Psoas muscle (tissue), 7 donors: ENCODE measurements at regions not wholly inside any gene's neighbourhood (a gene's known extent, or its start where the extent isn't known, plus 50 kb on each side); places are given as distances from the start of the nearest gene placed in this dataset.

Experiments used
- ATAC-seq, 4 donors: fragments of 200-7000 bp; cut with Tn5 transposase; one replicate each; pipeline ENCODE4 v1.9.1; 2020; ENCODE audit warnings: moderate library complexity in 3 of 4, mild to moderate bottlenecking in 2 of 4
- DNase-seq, 2 donors: peaks; one replicate each; pipeline ENCODE4 v3.0.0-alpha.2; 2020
- H3K27ac ChIP-seq: fragments of 200-600 bp; one replicate; pipeline ENCODE4 v1.8.0; 2022
- H3K27me3 ChIP-seq, 3 donors: fragments of 200-600 bp in 1 of 3; one replicate each; pipeline versions ENCODE4 v1.6.1 to v1.8.0; 2013 to 2022; ENCODE audit warnings: low read length in 2 of 3, mild to moderate bottlenecking in 2 of 3, moderate library complexity in 1 of 3; ENCODE audit not compliant: insufficient read depth in 3 of 3
- H3K36me3 ChIP-seq, 2 donors: fragments of 200-600 bp in 1 of 2; one replicate each; pipeline versions ENCODE4 v1.6.1 to v1.8.0; 2013 to 2022; ENCODE audit warnings: low read depth in 1 of 2, mild to moderate bottlenecking in 1 of 2, moderate library complexity in 1 of 2; ENCODE audit not compliant: insufficient read depth in 1 of 2
- H3K4me1 ChIP-seq: fragments of 200-600 bp; one replicate; pipeline ENCODE4 v1.8.0; 2022
- H3K4me3 ChIP-seq: fragments of 200-600 bp; one replicate; pipeline ENCODE4 v1.8.0; 2022; ENCODE audit warnings: mild to moderate bottlenecking
- H3K9me3 ChIP-seq: fragments of 200-600 bp; one replicate; pipeline ENCODE4 v1.8.0; 2022
- WGBS, 3 donors: extraction: QIAGEN DNeasy Blood & Tissue Kit; methylation state at CpG; one replicate each; pipeline versions ENCODE4 v1.1.6 to v1.1.7; 2013; 5-methylcytosine and 5-hydroxymethylcytosine counted together
- intact Hi-C, 2 donors: fragments of 100-400 bp; cut with DNase I; formaldehyde crosslinking; loops; one replicate each; pipeline versions ENCODE4 v1.11.0 to v1.14.2; 2022
- TF ChIP-seq, protein P1 (sequence below): fragments of 200-600 bp; IDR thresholded peaks from one replicate; pipeline ENCODE4 v1.8.0; 2022; ENCODE audit warnings: antibody characterized with exemption
- donor health status: healthy with polysubstance abuse.
- donor health status: DM: no; HTN: no; CAD: no; lungs with moderate emphysema.
- donor health status: Bipolar disorder and iron deficiency.
- donor health status: healthy.
- donor health status: DM: yes; HTN: yes; CAD: no.
- donor health status: DM: no; HTN: no; CAD: no.
- donor health status: DM: yes; HTN: yes; CAD: no.

GRCh38 chr3:162541923-162542322 lies 1045.3 kb downstream of the OTOL1 start:
- H3K27me3 ChIP-seq: peaks cover 0 to 2% (median 0%) of the 10 kb centered on the region in 3 donors
- no peak overlapping the region for H3K4me3 ChIP-seq
- no peaks in the 10 kb centered on the region for H3K9me3 ChIP-seq
- TF ChIP-seq, protein P1, sequence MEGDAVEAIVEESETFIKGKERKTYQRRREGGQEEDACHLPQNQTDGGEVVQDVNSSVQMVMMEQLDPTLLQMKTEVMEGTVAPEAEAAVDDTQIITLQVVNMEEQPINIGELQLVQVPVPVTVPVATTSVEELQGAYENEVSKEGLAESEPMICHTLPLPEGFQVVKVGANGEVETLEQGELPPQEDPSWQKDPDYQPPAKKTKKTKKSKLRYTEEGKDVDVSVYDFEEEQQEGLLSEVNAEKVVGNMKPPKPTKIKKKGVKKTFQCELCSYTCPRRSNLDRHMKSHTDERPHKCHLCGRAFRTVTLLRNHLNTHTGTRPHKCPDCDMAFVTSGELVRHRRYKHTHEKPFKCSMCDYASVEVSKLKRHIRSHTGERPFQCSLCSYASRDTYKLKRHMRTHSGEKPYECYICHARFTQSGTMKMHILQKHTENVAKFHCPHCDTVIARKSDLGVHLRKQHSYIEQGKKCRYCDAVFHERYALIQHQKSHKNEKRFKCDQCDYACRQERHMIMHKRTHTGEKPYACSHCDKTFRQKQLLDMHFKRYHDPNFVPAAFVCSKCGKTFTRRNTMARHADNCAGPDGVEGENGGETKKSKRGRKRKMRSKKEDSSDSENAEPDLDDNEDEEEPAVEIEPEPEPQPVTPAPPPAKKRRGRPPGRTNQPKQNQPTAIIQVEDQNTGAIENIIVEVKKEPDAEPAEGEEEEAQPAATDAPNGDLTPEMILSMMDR: no peak
- no peak for DNase-seq
- no peaks in the 10 kb centered on the region for H3K36me3 ChIP-seq
- no peaks in the 10 kb centered on the region for H3K4me1 ChIP-seq
- no peak overlapping the region for H3K27ac ChIP-seq
- no peak for ATAC-seq
- 73 to 78% (median 76%) methylated on average over 2 of the region's 2 CpGs for WGBS, 3 donors
- intact Hi-C loops: no loop called here

GRCh38 chr3:162544246-162544645 lies 1047.6 kb downstream of the OTOL1 start:
- DNase-seq: no peak
- H3K27ac ChIP-seq: no peak overlapping the region
- 72 to 78% (median 75%) methylated on average over 3 of the region's 3 CpGs for WGBS, 3 donors
- TF ChIP-seq, protein P1: no peak
- no peak overlapping the region for H3K4me3 ChIP-seq
- no peaks in the 10 kb centered on the region for H3K9me3 ChIP-seq
- no peaks in the 10 kb centered on the region for H3K4me1 ChIP-seq
- H3K36me3 ChIP-seq: no peaks in the 10 kb centered on the region
- no peak for ATAC-seq
- H3K27me3 ChIP-seq: no peaks in the 10 kb centered on the region
- intact Hi-C loops: no loop called here

GRCh38 chr3:162546910-162547309 lies 1050.3 kb downstream of the OTOL1 start:
- H3K4me3 ChIP-seq: no peak overlapping the region
- ATAC-seq (no peak), DNase-seq (no peak)
- intact Hi-C loops: no loop called here
- no peaks in the 10 kb centered on the region for H3K27me3 ChIP-seq
- H3K9me3 ChIP-seq: no peaks in the 10 kb centered on the region
- no peaks in the 10 kb centered on the region for H3K36me3 ChIP-seq
- no peak overlapping the region for H3K27ac ChIP-seq
- TF ChIP-seq, protein P1: no peak
- 92 to 96% (median 94%) methylated on average over 2 of the region's 2 CpGs for WGBS, 3 donors
- H3K4me1 ChIP-seq: no peaks in the 10 kb centered on the region

GRCh38 chr3:162547321-162547720 lies 1050.7 kb downstream of the OTOL1 start:
- Histone ChIP-seq H3K4me1 (no peaks in the 10 kb centered on the region), H3K4me3 (no peak overlapping the region), H3K36me3 (no peaks in the 10 kb centered on the region), H3K9me3 (no peaks in the 10 kb centered on the region), H3K27me3 (no peaks in the 10 kb centered on the region), H3K27ac (no peak overlapping the region)
- 87 to 93% (median 89%) methylated on average over 3 of the region's 3 CpGs for WGBS, 3 donors
- DNase-seq: no peak
- ATAC-seq: no peak
- TF ChIP-seq, protein P1: no peak
- intact Hi-C loops: no loop called here

GRCh38 chr3:162555761-162556160 lies 1059.2 kb downstream of the OTOL1 start:
- TF ChIP-seq, protein P1: no peak
- H3K27ac ChIP-seq: no peak overlapping the region
- WGBS, 3 donors: 58 to 66% (median 60%) methylated on average over 3 of the region's 3 CpGs

More at GRCh38 chr3:162555761-162556160, 1059.2 kb downstream of the OTOL1 start:
- DNase-seq (no peak), ATAC-seq (no peak)
- intact Hi-C loops: no loop called here
- H3K4me3 ChIP-seq: no peak overlapping the region
- H3K4me1 ChIP-seq: no peaks in the 10 kb centered on the region
- H3K9me3 ChIP-seq: no peaks in the 10 kb centered on the region
- no peaks in the 10 kb centered on the region for H3K36me3 ChIP-seq
- H3K27me3 ChIP-seq: no peaks in the 10 kb centered on the region
